ENCODE measurements at regions not wholly inside any gene's neighbourhood (a gene's known extent, or its start where the extent isn't known, plus 50 kb on each side); places are given as distances from the start of the nearest gene placed in this dataset.

GRCh38 chr4:163654621-163655020, 160.1 kb downstream of the TMA16 start:
- TF ChIP-seq CTCF (IDR thresholded peaks at IDR 0.05) (no peak), POLR2A (IDR thresholded peaks at IDR 0.05) (no peak), POLR2AphosphoS5 (IDR thresholded peaks at IDR 0.05; ENCODE audit: insufficient read depth in 1 of 2, low read depth in 1 of 2) (no peak)

Data from vagina (tissue), 2 donors.